NCI-H1092 treated with DMSO at 0.1 percent for 48 hours (cell line): ENCODE measurements at regions not wholly inside any gene's neighbourhood (a gene's known extent, or its start where the extent isn't known, plus 50 kb on each side); places are given as distances from the start of the nearest gene placed in this dataset.

Experiments used
- DNase-seq: peaks from one replicate; lab custom pipeline; 2025; lab: John Stamatoyannopoulos, UW

- DNase-seq = no peak
Observed at GRCh38 chr13:99663185-99663825, 162.0 kb downstream of the TM9SF2 start.

- no peak for DNase-seq
Observed at GRCh38 chr13:99662678-99663077, 161.4 kb downstream of the TM9SF2 start.

- DNase-seq = no peak
Observed at GRCh38 chr13:99661791-99662190, 160.5 kb downstream of the TM9SF2 start.

- no peak for DNase-seq
Observed at GRCh38 chr13:99659866-99660554, 158.7 kb downstream of the TM9SF2 start.

- peak; percentile 88 for DNase-seq
Observed at GRCh38 chr13:99659226-99659625, 158.0 kb downstream of the TM9SF2 start.

- peak; percentile 90 for DNase-seq
Observed at GRCh38 chr13:99658261-99658991, 157.2 kb downstream of the TM9SF2 start.

GRCh38 chr13:99657848-99658260 is 156.6 kb downstream of the TM9SF2 start:
- DNase-seq = peak; percentile 76

- DNase-seq = peak; percentile 65
Observed at GRCh38 chr13:99656844-99657381, 155.6 kb downstream of the TM9SF2 start.

GRCh38 chr13:99656092-99656745 is 154.9 kb downstream of the TM9SF2 start:
- DNase-seq = peak; percentile 94

GRCh38 chr13:99655351-99656091 is 154.2 kb downstream of the TM9SF2 start:
- DNase-seq = no peak

- no peak for DNase-seq
Observed at GRCh38 chr13:99654076-99654475, 152.8 kb downstream of the TM9SF2 start.

GRCh38 chr13:99653526-99653925 is 152.3 kb downstream of the TM9SF2 start:
- no peak for DNase-seq

GRCh38 chr13:99652901-99653300 is 151.6 kb downstream of the TM9SF2 start:
- no peak for DNase-seq

- no peak for DNase-seq
Observed at GRCh38 chr13:99652141-99652540, 150.9 kb downstream of the TM9SF2 start.

GRCh38 chr13:99651016-99651415 is 149.7 kb downstream of the TM9SF2 start:
- no peak for DNase-seq

GRCh38 chr13:99650410-99650809 is 149.1 kb downstream of the TM9SF2 start:
- DNase-seq = no peak

GRCh38 chr13:99648927-99649326 is 147.7 kb downstream of the TM9SF2 start:
- DNase-seq = no peak

GRCh38 chr13:99648066-99648665 is 146.9 kb downstream of the TM9SF2 start:
- DNase-seq = no peak

- DNase-seq = no peak
Observed at GRCh38 chr13:99647596-99647985, 146.3 kb downstream of the TM9SF2 start.

- DNase-seq = no peak
Observed at GRCh38 chr13:99646866-99647595, 145.8 kb downstream of the TM9SF2 start.
